ENCODE measurements at regions not wholly inside any gene's neighbourhood (a gene's known extent, or its start where the extent isn't known, plus 50 kb on each side); places are given as distances from the start of the nearest gene placed in this dataset.

- TF ChIP-seq POLR2A (IDR thresholded peaks at IDR 0.05; ENCODE audit: low read depth, low read length) (no peak), POLR2AphosphoS5 (IDR thresholded peaks at IDR 0.05; ENCODE audit: low read depth, low read length) (no peak), TAF1 (IDR thresholded peaks at IDR 0.05; ENCODE audit: low read depth, low read length) (no peak), POU2F2 (IDR thresholded peaks at IDR 0.05; ENCODE audit: low read depth, low read length) (no peak)
Measured at GRCh38 chr22:47965896-47966295, 1203.4 kb downstream of the TBC1D22A start.

Data from GM12891 (cell line).